ENCODE measurements at regions not wholly inside any gene's neighbourhood (a gene's known extent, or its start where the extent isn't known, plus 50 kb on each side); places are given as distances from the start of the nearest gene placed in this dataset.
"Not testable (repeated sequence)": the region's sequence is repeated elsewhere in the genome, so short reads cannot be mapped to it uniquely, and the experiment has no call there.

- no peak for DNase-seq (ENCODE audit: low read depth, low spot score)
These were observed 127.3 kb upstream of the TACR1 start for GRCh38 chr2:75326645-75327044.

- no peak for DNase-seq (ENCODE audit: low read depth, low spot score)
These were observed 126.3 kb upstream of the TACR1 start for GRCh38 chr2:75325594-75325993.

- DNase-seq (ENCODE audit: low read depth, low spot score) = no peak
These were observed 125.6 kb upstream of the TACR1 start for GRCh38 chr2:75324861-75325284.

- DNase-seq (ENCODE audit: low read depth, low spot score) = peak; percentile 10
These were observed 124.8 kb upstream of the TACR1 start for GRCh38 chr2:75324141-75324540.

GRCh38 chr2:75321599-75321922 is 122.2 kb upstream of the TACR1 start:
- DNase-seq (ENCODE audit: low read depth, low spot score) = peak; percentile 4

- peak; percentile 32 for DNase-seq (ENCODE audit: low read depth, low spot score)
These were observed 121.7 kb upstream of the TACR1 start for GRCh38 chr2:75320898-75321598.

GRCh38 chr2:75319951-75320350 is 120.6 kb upstream of the TACR1 start:
- no peak for DNase-seq (ENCODE audit: low read depth, low spot score)

- no peak for DNase-seq (ENCODE audit: low read depth, low spot score)
These were observed 118.5 kb upstream of the TACR1 start for GRCh38 chr2:75317802-75318201.

- no peak for DNase-seq (ENCODE audit: low read depth, low spot score)
These were observed 118.0 kb upstream of the TACR1 start for GRCh38 chr2:75317316-75317715.

GRCh38 chr2:75315436-75315835 is 116.1 kb upstream of the TACR1 start:
- DNase-seq (ENCODE audit: low read depth, low spot score) = no peak

GRCh38 chr2:75311993-75312392 is 112.7 kb upstream of the TACR1 start:
- no peak for DNase-seq (ENCODE audit: low read depth, low spot score)

GRCh38 chr2:75311521-75311920 is 112.2 kb upstream of the TACR1 start:
- DNase-seq (ENCODE audit: low read depth, low spot score) = no peak

GRCh38 chr2:75310876-75311275 is 111.6 kb upstream of the TACR1 start:
- peak; percentile 9 for DNase-seq (ENCODE audit: low read depth, low spot score)

- no peak for DNase-seq (ENCODE audit: low read depth, low spot score)
These were observed 110.5 kb upstream of the TACR1 start for GRCh38 chr2:75309596-75310463.

- no peak for DNase-seq (ENCODE audit: low read depth, low spot score)
These were observed 103.9 kb upstream of the TACR1 start for GRCh38 chr2:75303227-75303626.

- DNase-seq (ENCODE audit: low read depth, low spot score) = peak; percentile 21
These were observed 95.0 kb upstream of the TACR1 start for GRCh38 chr2:75294362-75294761.

- DNase-seq (ENCODE audit: low read depth, low spot score) = peak; percentile 46
These were observed 93.5 kb upstream of the TACR1 start for GRCh38 chr2:75292826-75293225.

- DNase-seq (ENCODE audit: low read depth, low spot score) = peak; percentile 47
These were observed 91.4 kb upstream of the TACR1 start for GRCh38 chr2:75290600-75291150.

GRCh38 chr2:75289771-75290170 is 90.5 kb upstream of the TACR1 start:
- peak; percentile 23 for DNase-seq (ENCODE audit: low read depth, low spot score)

- DNase-seq (ENCODE audit: low read depth, low spot score) = not testable (repeated sequence)
These were observed 89.9 kb upstream of the TACR1 start for GRCh38 chr2:75289178-75289577.

GRCh38 chr2:75288760-75289159 is 89.4 kb upstream of the TACR1 start:
- DNase-seq (ENCODE audit: low read depth, low spot score) = no peak

GRCh38 chr2:75287624-75288316 is 88.5 kb upstream of the TACR1 start:
- no peak for DNase-seq (ENCODE audit: low read depth, low spot score)
